H1 (cell line): ENCODE measurements at regions not wholly inside any gene's neighbourhood (a gene's known extent, or its start where the extent isn't known, plus 50 kb on each side); places are given as distances from the start of the nearest gene placed in this dataset.

ENCODE experiments used
- CTCF ChIA-PET: fragments of 300-600 bp; sonication (Branson Sonifier 250); formaldehyde crosslinking; loops from one replicate; lab custom pipeline; 2021; ENCODE audit not compliant: partially characterized antibody; lab: Charles Lee
- POLR2A ChIA-PET: fragments of 300-600 bp; sonication (Branson Sonifier 250); formaldehyde crosslinking; loops from one replicate; lab custom pipeline; 2021; ENCODE audit warnings: inconsistent platforms; ENCODE audit not compliant: partially characterized antibody; lab: Charles Lee
- DNase-seq, 2 experiments: peaks; one replicate each; pipeline versions ENCODE4 v3.0.0 to v3.0.0-alpha.2; 2010 to 2022; ENCODE audit warnings: low spot score in 2 of 2, low read depth in 1 of 2, mixed read lengths in 1 of 2
- FAIRE-seq: peaks from 2 replicates; lab custom pipeline; 2011; peaks lifted over from hg19 to GRCh38; lab: Jason Lieb, UNC
- H2AFZ ChIP-seq: 2 replicates; pipeline ENCODE4 v1.8.1; 2012; ENCODE audit warnings: low read length, inconsistent platforms
- H2AK5ac ChIP-seq: 2 replicates; pipeline ENCODE4 v1.6.1; 2013; ENCODE audit warnings: low read depth, low read length
- H2BK120ac ChIP-seq: replicated peaks from 2 replicates; pipeline ENCODE3; 2013; ENCODE audit warnings: low read depth, low read length, inconsistent platforms
- H2BK12ac ChIP-seq: 2 replicates; pipeline ENCODE4 v1.6.1; 2013; ENCODE audit warnings: low read depth, low read length
- H2BK15ac ChIP-seq: 2 replicates; pipeline ENCODE4 v1.6.1; 2013; ENCODE audit warnings: low read length
- H2BK20ac ChIP-seq: 2 replicates; pipeline ENCODE4 v1.6.1; 2013; ENCODE audit warnings: low read length
- H2BK5ac ChIP-seq: 2 replicates; pipeline ENCODE4 v1.6.1; 2013; ENCODE audit warnings: low read depth, low read length
- H3K14ac ChIP-seq: 2 replicates; pipeline ENCODE4 v1.6.1; 2013; ENCODE audit warnings: inconsistent platforms; ENCODE audit not compliant: insufficient read length
- H3K18ac ChIP-seq: 2 replicates; pipeline ENCODE4 v1.6.1; 2013; ENCODE audit warnings: low read length; ENCODE audit errors: extremely low read depth
- H3K23ac ChIP-seq: 2 replicates; pipeline ENCODE4 v1.6.1; 2013; ENCODE audit warnings: inconsistent platforms; ENCODE audit not compliant: insufficient read length
- H3K23me2 ChIP-seq: 2 replicates; pipeline ENCODE4 v1.6.1; 2013; ENCODE audit warnings: low read depth, low read length
- H3K27ac ChIP-seq: 2 replicates; pipeline ENCODE4 v1.6.1; 2011; ENCODE audit warnings: low read depth, low read length, inconsistent platforms
- H3K27me3 ChIP-seq, 4 experiments: replicated peaks in 1 of 4; 1 replicate in 1 of 4; 2 replicates in 3 of 4; pipeline versions ENCODE4 v1.6.1 to v1.8.1; 2011 to 2013; ENCODE audit warnings: low read length in 3 of 4, mild to moderate bottlenecking in 3 of 4, inconsistent platforms in 2 of 4, mixed read lengths in 2 of 4, moderate library complexity in 1 of 4; ENCODE audit not compliant: control insufficient read depth in 3 of 4, insufficient read depth in 3 of 4; ENCODE audit errors: extremely low read depth in 1 of 4
- H3K36me3 ChIP-seq, 4 experiments: 2 replicates each; pipeline versions ENCODE4 v1.6.1 to v1.8.1; 2011 to 2013; ENCODE audit warnings: mild to moderate bottlenecking in 4 of 4, low read length in 3 of 4, moderate library complexity in 2 of 4, control low read depth in 1 of 4, inconsistent platforms in 1 of 4; ENCODE audit not compliant: insufficient read depth in 4 of 4, control insufficient read depth in 2 of 4
- H3K4ac ChIP-seq: replicated peaks from 2 replicates; pipeline ENCODE3; 2013; ENCODE audit warnings: low read length, low read depth, mixed read lengths, inconsistent platforms; ENCODE audit not compliant: insufficient read length
- H3K4me1 ChIP-seq, 4 experiments: replicated peaks in 1 of 4; 1 replicate in 1 of 4; 2 replicates in 3 of 4; pipeline versions ENCODE4 v1.6.1 to v1.8.1; 2011 to 2013; ENCODE audit warnings: low read length in 3 of 4, inconsistent platforms in 2 of 4, mixed read lengths in 1 of 4; ENCODE audit not compliant: insufficient read depth in 4 of 4, control insufficient read depth in 3 of 4
- H3K4me2 ChIP-seq, 2 experiments: 2 replicates each; pipeline versions ENCODE4 v1.6.1 to v1.8.1; 2011 to 2013; ENCODE audit warnings: low read depth in 2 of 2, low read length in 2 of 2, control low read depth in 1 of 2, inconsistent platforms in 1 of 2, mild to moderate bottlenecking in 1 of 2; ENCODE audit not compliant: insufficient read depth in 1 of 2
- H3K4me3 ChIP-seq, 4 experiments: fragments of 200-600, 300-600 bp in 1 of 4; sonication (generic), shearing (Covaris generic), sonication (Bioruptor Twin) in 1 of 4; 2 replicates each; pipeline versions ENCODE4 v1.5.1 to v1.8.1; 2011 to 2016; ENCODE audit warnings: low read length in 4 of 4, low read depth in 3 of 4, control low read depth in 2 of 4, inconsistent platforms in 2 of 4, mild to moderate bottlenecking in 2 of 4, mixed read lengths in 1 of 4, moderate library complexity in 1 of 4; ENCODE audit not compliant: insufficient read depth in 2 of 4; ENCODE audit errors: extremely low read depth in 1 of 4
- H3K56ac ChIP-seq: replicated peaks from 2 replicates; pipeline ENCODE3; 2013; ENCODE audit warnings: low read depth, mild to moderate bottlenecking, mixed read lengths, low read length, inconsistent platforms; ENCODE audit not compliant: insufficient read length
- H3K79me1 ChIP-seq: 2 replicates; pipeline ENCODE4 v1.6.1; 2013; ENCODE audit warnings: low read depth, low read length, control low read depth
- H3K79me2 ChIP-seq, 2 experiments: 2 replicates each; pipeline versions ENCODE4 v1.6.1 to v1.8.1; 2012 to 2013; ENCODE audit warnings: low read length in 2 of 2, mild to moderate bottlenecking in 2 of 2, inconsistent platforms in 1 of 2; ENCODE audit not compliant: insufficient read depth in 2 of 2, control insufficient read depth in 1 of 2
- H3K9ac ChIP-seq, 4 experiments: replicated peaks in 1 of 4; 1 replicate in 1 of 4; 2 replicates in 3 of 4; pipeline versions ENCODE4 v1.6.1 to v1.8.1; 2011 to 2013; ENCODE audit warnings: low read depth in 3 of 4, low read length in 3 of 4, control low read depth in 2 of 4, mild to moderate bottlenecking in 2 of 4, moderate library complexity in 2 of 4, inconsistent platforms in 1 of 4; ENCODE audit errors: extremely low read depth in 1 of 4
- H3K9me3 ChIP-seq, 2 experiments: 2 replicates each; pipeline versions ENCODE4 v1.6.1 to v1.8.1; 2012 to 2013; ENCODE audit warnings: mild to moderate bottlenecking in 2 of 2, moderate library complexity in 2 of 2, control low read depth in 1 of 2, inconsistent platforms in 1 of 2, low read depth in 1 of 2, low read length in 1 of 2, mixed read lengths in 1 of 2; ENCODE audit not compliant: insufficient read depth in 2 of 2
- H4K20me1 ChIP-seq, 2 experiments: replicated peaks in 1 of 2; 2 replicates each; pipeline versions ENCODE3 to v1.8.1; 2011 to 2013; ENCODE audit warnings: inconsistent platforms in 2 of 2, low read length in 2 of 2, mild to moderate bottlenecking in 1 of 2; ENCODE audit not compliant: insufficient read depth in 2 of 2, control insufficient read depth in 1 of 2
- H4K5ac ChIP-seq: 2 replicates; pipeline ENCODE4 v1.6.1; 2013; ENCODE audit warnings: low read length, low read depth, mixed read lengths, inconsistent platforms; ENCODE audit not compliant: insufficient read length
- H4K8ac ChIP-seq: 2 replicates; pipeline ENCODE4 v1.8.0; 2013; ENCODE audit warnings: mild to moderate bottlenecking, moderate library complexity, low read length, inconsistent platforms; ENCODE audit not compliant: insufficient read depth; ENCODE audit errors: extremely low read depth
- H4K91ac ChIP-seq: replicated peaks from 2 replicates; pipeline ENCODE3; 2013; ENCODE audit warnings: low read length, mixed read lengths, inconsistent platforms; ENCODE audit not compliant: insufficient read length
- CREB1 ChIP-seq: IDR thresholded peaks from 2 replicates; pipeline ENCODE4 v1.6.1; 2012; ENCODE audit warnings: inconsistent platforms
- TEAD4 ChIP-seq: IDR thresholded peaks from 2 replicates; pipeline ENCODE4 v1.6.1; 2012; ENCODE audit warnings: low read depth, low read length, inconsistent platforms, mixed read lengths
- WGBS, 2 experiments: shearing (Covaris generic) in 1 of 2; methylation state at CpG; one replicate each; pipeline versions ENCODE4 v1.1.6 to v1.1.7; 2013 to 2015; ENCODE audit warnings: low lambda C conversion rate in 2 of 2, mixed read lengths in 2 of 2, inconsistent platforms in 1 of 2, low coverage in 1 of 2, missing lambda C conversion rate in 1 of 2; ENCODE audit not compliant: insufficient replicate concordance in 2 of 2, insufficient coverage in 1 of 2, insufficient read length in 1 of 2; ENCODE audit errors: extremely low coverage in 1 of 2, missing lambda C conversion rate in 1 of 2; 5-methylcytosine and 5-hydroxymethylcytosine counted together

DNA sequence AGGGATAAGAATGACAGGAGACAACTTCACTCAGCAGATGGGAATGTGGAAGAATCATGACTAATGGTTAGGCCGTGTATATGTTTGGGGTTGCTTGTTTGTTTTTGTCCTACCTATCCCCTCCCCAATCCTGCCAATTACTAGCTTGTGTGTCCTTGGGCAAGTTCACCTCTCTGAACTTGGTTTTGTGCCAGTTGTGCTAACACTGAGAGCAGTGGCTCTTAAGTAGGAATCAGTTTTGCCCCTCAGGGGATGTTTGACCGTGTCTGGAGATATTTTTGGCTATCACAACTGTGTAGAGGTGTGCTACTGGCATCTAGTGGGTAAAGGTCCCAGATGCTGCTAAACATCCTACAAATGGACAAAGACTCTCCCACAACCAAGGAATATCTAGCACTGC, 287.0 kb downstream of the DMRT2 start:
- TF ChIP-seq TEAD4, result no peak
- TF ChIP-seq CREB1, result no peak
- FAIRE-seq (no peak), DNase-seq (peak in 1 of 2 experiments; percentile 1)
- Histone ChIP-seq H3K14ac (no peak overlapping the region), H3K18ac (no peak overlapping the region), H3K4me1 (no peaks in the 10 kb centered on the region), H3K36me3 (no peaks in the 10 kb centered on the region), H4K91ac (no peak overlapping the region), H3K4me3 (no peak overlapping the region), H3K4me2 (no peak overlapping the region), H3K4ac (no peak overlapping the region), H2AFZ (no peak overlapping the region), H3K9me3 (peaks cover 70 to 84% of the 10 kb centered on the region in 2 experiments), H4K20me1 (no peaks in the 10 kb centered on the region), H3K23ac (no peak overlapping the region), H2BK5ac (no peak overlapping the region), H3K9ac (no peak overlapping the region), H2BK120ac (no peak overlapping the region), H3K79me2 (no peaks in the 10 kb centered on the region), H2BK20ac (no peak overlapping the region), H2AK5ac (no peak overlapping the region), H2BK15ac (no peak overlapping the region), H3K23me2 (no peaks in the 10 kb centered on the region), H3K56ac (no peak overlapping the region), H4K5ac (no peak overlapping the region), H3K79me1 (no peaks in the 10 kb centered on the region), H2BK12ac (no peak overlapping the region), H3K27me3 (no peaks in the 10 kb centered on the region), H3K27ac (no peak overlapping the region), H4K8ac (no peak overlapping the region)
- WGBS, 2 experiments, result 87% methylated on average over 2 of the region's 2 CpGs; no CpG with 5 or more reads in 1 of the 2 experiments
- ChIA-PET CTCF (no interaction called here), POLR2A (no interaction called here)
